NCI-H2171 treated with DMSO at 0.1 percent for 48 hours (cell line): ENCODE measurements at regions not wholly inside any gene's neighbourhood (a gene's known extent, or its start where the extent isn't known, plus 50 kb on each side); places are given as distances from the start of the nearest gene placed in this dataset.
"Not testable (repeated sequence)": the region's sequence is repeated elsewhere in the genome, so short reads cannot be mapped to it uniquely, and the experiment has no call there.

Experiments used
- DNase-seq: peaks from one replicate; lab custom pipeline; 2025; lab: John Stamatoyannopoulos, UW

- no peak for DNase-seq
These were observed 111.2 kb downstream of the CAPZA3 start for GRCh38 chr12:18849080-18849479.

GRCh38 chr12:18849761-18850160, 111.8 kb downstream of the CAPZA3 start:
- DNase-seq: no peak

- DNase-seq: no peak
These were observed 112.8 kb downstream of the CAPZA3 start for GRCh38 chr12:18850752-18851151.

- DNase-seq: no peak
These were observed 113.4 kb downstream of the CAPZA3 start for GRCh38 chr12:18851271-18851670.

GRCh38 chr12:18853570-18854366, 115.8 kb downstream of the CAPZA3 start:
- no peak for DNase-seq

- DNase-seq: no peak
These were observed 119.7 kb downstream of the CAPZA3 start for GRCh38 chr12:18857656-18858055.

- no peak for DNase-seq
These were observed 121.5 kb downstream of the CAPZA3 start for GRCh38 chr12:18859400-18859799.

GRCh38 chr12:18861287-18861858, 123.5 kb downstream of the CAPZA3 start:
- DNase-seq: peak; percentile 0

GRCh38 chr12:18863769-18864500, 126.0 kb downstream of the CAPZA3 start:
- DNase-seq: no peak

- no peak for DNase-seq
These were observed 127.1 kb downstream of the CAPZA3 start for GRCh38 chr12:18864900-18865561.

- DNase-seq: no peak
These were observed 130.8 kb downstream of the CAPZA3 start for GRCh38 chr12:18868717-18869116.

GRCh38 chr12:18872770-18873169, 134.9 kb downstream of the CAPZA3 start:
- DNase-seq: no peak

GRCh38 chr12:18878676-18879180, 140.8 kb downstream of the CAPZA3 start:
- no peak for DNase-seq

GRCh38 chr12:18882690-18883089, 144.8 kb downstream of the CAPZA3 start:
- no peak for DNase-seq

- no peak for DNase-seq
These were observed 149.0 kb downstream of the CAPZA3 start for GRCh38 chr12:18886962-18887361.

GRCh38 chr12:18887368-18887767, 149.4 kb downstream of the CAPZA3 start:
- DNase-seq: no peak

- DNase-seq: no peak
These were observed 150.1 kb downstream of the CAPZA3 start for GRCh38 chr12:18888047-18888446.

- DNase-seq: not testable (repeated sequence)
These were observed 152.7 kb downstream of the CAPZA3 start for GRCh38 chr12:18890621-18891020.

GRCh38 chr12:18895540-18895939, 157.6 kb downstream of the CAPZA3 start:
- DNase-seq: no peak

- DNase-seq: peak; percentile 5
These were observed 158.0 kb downstream of the CAPZA3 start for GRCh38 chr12:18895946-18896345.

- no peak for DNase-seq
These were observed 159.9 kb downstream of the CAPZA3 start for GRCh38 chr12:18897823-18898222.

GRCh38 chr12:18898470-18898869, 160.6 kb downstream of the CAPZA3 start:
- no peak for DNase-seq
